DOHH2 (cell line): ENCODE measurements at regions not wholly inside any gene's neighbourhood (a gene's known extent, or its start where the extent isn't known, plus 50 kb on each side); places are given as distances from the start of the nearest gene placed in this dataset.

Source experiments
- H3F3A ChIP-seq: fragments of 200-600 bp; sonication (generic), shearing (Covaris generic); 2 replicates; pipeline ENCODE4 v1.6.0; 2016; ENCODE audit warnings: antibody characterized with exemption, mild to moderate bottlenecking; ENCODE audit not compliant: control insufficient read depth, insufficient read depth
- H3K27ac ChIP-seq: fragments of 200-600 bp; sonication (generic); 2 replicates; pipeline ENCODE4 v1.5.1; 2014; ENCODE audit warnings: low read depth, mild to moderate bottlenecking, low read length, moderate library complexity
- H3K27me3 ChIP-seq: fragments of 200-600 bp; sonication (generic); 2 replicates; pipeline ENCODE4 v1.6.1; 2014; ENCODE audit warnings: mild to moderate bottlenecking, low read length, mixed read lengths; ENCODE audit not compliant: control insufficient read depth
- H3K36me3 ChIP-seq: fragments of 200-600 bp; sonication (generic); 2 replicates; pipeline ENCODE4 v1.6.1; 2014; ENCODE audit warnings: mild to moderate bottlenecking, low read length, moderate library complexity, mixed read lengths; ENCODE audit not compliant: control insufficient read depth
- H3K4me1 ChIP-seq: fragments of 200-600 bp; sonication (generic); 2 replicates; pipeline ENCODE4 v1.6.1; 2014; ENCODE audit warnings: mild to moderate bottlenecking, low read length, mixed read lengths; ENCODE audit not compliant: control insufficient read depth
- H3K4me2 ChIP-seq: fragments of 200-600 bp; sonication (generic); 2 replicates; pipeline ENCODE4 v1.6.0; 2014; ENCODE audit warnings: mild to moderate bottlenecking, low read length, moderate library complexity
- H3K4me3 ChIP-seq: fragments of 200-600 bp; sonication (generic); 2 replicates; pipeline ENCODE4 v1.5.1; 2014; ENCODE audit warnings: mild to moderate bottlenecking, low read length, mixed read lengths
- H3K79me2 ChIP-seq: fragments of 200-600 bp; sonication (generic); 2 replicates; pipeline ENCODE4 v1.6.1; 2014; ENCODE audit warnings: mild to moderate bottlenecking, low read length, mixed read lengths; ENCODE audit not compliant: control insufficient read depth
- H3K9me2 ChIP-seq: fragments of 200-600 bp; sonication (generic); replicated peaks from 2 replicates; pipeline ENCODE4 v1.6.1; 2014; ENCODE audit warnings: mild to moderate bottlenecking, low read length, mixed read lengths; ENCODE audit not compliant: control insufficient read depth
- H3K9me3 ChIP-seq: fragments of 200-600 bp; sonication (generic); 2 replicates; pipeline ENCODE4 v1.6.1; 2014; ENCODE audit warnings: antibody characterized with exemption, low read length, mixed read lengths; ENCODE audit not compliant: control insufficient read depth, insufficient read depth
- H4K20me1 ChIP-seq: fragments of 200-600 bp; sonication (generic); 2 replicates; pipeline ENCODE4 v1.6.0; 2014; ENCODE audit warnings: low read depth, mild to moderate bottlenecking, antibody characterized with exemption, low read length, moderate library complexity; ENCODE audit not compliant: control insufficient read depth, insufficient read depth
- CTCF ChIP-seq: fragments of 200-600 bp; sonication (generic); IDR thresholded peaks from one replicate; pipeline ENCODE4 v1.5.1; 2014; ENCODE audit warnings: antibody characterized with exemption, mild to moderate bottlenecking, low read depth, low read length; ENCODE audit not compliant: poor library complexity, severe bottlenecking
- EZH2phosphoT487 ChIP-seq: fragments of 200-600 bp; sonication (generic); IDR thresholded peaks from 2 replicates; pipeline ENCODE4 v1.6.1; 2017; ENCODE audit warnings: borderline replicate concordance, mild to moderate bottlenecking, antibody characterized with exemption, low read length, moderate library complexity, mixed read lengths

GRCh38 chr4:122052677-122053076 is 99.5 kb upstream of the BLTP1 start:
- no peaks in the 10 kb centered on the region for H3K36me3 ChIP-seq
- no peaks in the 10 kb centered on the region for H3K4me1 ChIP-seq
- H3F3A ChIP-seq, result no peaks in the 10 kb centered on the region
- no peaks in the 10 kb centered on the region for H3K27me3 ChIP-seq
- TF ChIP-seq CTCF (no peak), EZH2phosphoT487 (no peak)
- H3K4me3 ChIP-seq, result no peak overlapping the region
- no peaks in the 10 kb centered on the region for H4K20me1 ChIP-seq
- H3K9me2 ChIP-seq, result no peaks in the 10 kb centered on the region
- no peak overlapping the region for H3K27ac ChIP-seq
- no peaks in the 10 kb centered on the region for H3K79me2 ChIP-seq
- H3K9me3 ChIP-seq, result no peaks in the 10 kb centered on the region
- H3K4me2 ChIP-seq, result no peak overlapping the region

GRCh38 chr4:122050841-122051240 is 99.0 kb upstream of the TRPC3 start:
- no peak overlapping the region for H3K27ac ChIP-seq
- H3K9me3 ChIP-seq, result no peaks in the 10 kb centered on the region
- no peaks in the 10 kb centered on the region for H3K36me3 ChIP-seq
- no peaks in the 10 kb centered on the region for H4K20me1 ChIP-seq
- H3K4me2 ChIP-seq, result no peak overlapping the region
- no peaks in the 10 kb centered on the region for H3K27me3 ChIP-seq
- H3F3A ChIP-seq, result no peaks in the 10 kb centered on the region
- no peaks in the 10 kb centered on the region for H3K9me2 ChIP-seq
- no peak overlapping the region for H3K4me3 ChIP-seq
- H3K79me2 ChIP-seq, result no peaks in the 10 kb centered on the region
- TF ChIP-seq CTCF (no peak), EZH2phosphoT487 (no peak)
- H3K4me1 ChIP-seq, result no peaks in the 10 kb centered on the region

GRCh38 chr4:122047456-122048425 is 95.9 kb upstream of the TRPC3 start:
- no peak overlapping the region for H3K4me3 ChIP-seq
- no peaks in the 10 kb centered on the region for H3F3A ChIP-seq
- H3K27me3 ChIP-seq, result no peaks in the 10 kb centered on the region
- no peaks in the 10 kb centered on the region for H3K36me3 ChIP-seq
- no peaks in the 10 kb centered on the region for H4K20me1 ChIP-seq
- TF ChIP-seq CTCF (no peak), EZH2phosphoT487 (no peak)
- H3K27ac ChIP-seq, result no peak overlapping the region
- no peaks in the 10 kb centered on the region for H3K4me1 ChIP-seq
- H3K9me3 ChIP-seq, result no peaks in the 10 kb centered on the region
- H3K9me2 ChIP-seq, result no peaks in the 10 kb centered on the region
- H3K79me2 ChIP-seq, result no peaks in the 10 kb centered on the region
- no peak overlapping the region for H3K4me2 ChIP-seq
